HCT116 (cell line): ENCODE measurements at regions not wholly inside any gene's neighbourhood (a gene's known extent, or its start where the extent isn't known, plus 50 kb on each side); places are given as distances from the start of the nearest gene placed in this dataset.
"Not testable (repeated sequence)": the region's sequence is repeated elsewhere in the genome, so short reads cannot be mapped to it uniquely, and the experiment has no call there.

Source experiments
- CTCF ChIP-seq, 3 experiments: fragments of 200-600 bp in 1 of 3; sonication (generic) in 1 of 3; IDR thresholded peaks in 2 of 3; conservative IDR thresholded peaks in 1 of 3; 2 replicates each; pipeline ENCODE4 v1.5.1; 2012 to 2017; ENCODE audit warnings: low read depth in 2 of 3, low read length in 2 of 3, antibody characterized with exemption in 1 of 3, borderline replicate concordance in 1 of 3, control low read depth in 1 of 3, mild to moderate bottlenecking in 1 of 3, mixed read lengths in 1 of 3, mixed run types in 1 of 3, moderate library complexity in 1 of 3; ENCODE audit not compliant: insufficient read depth in 1 of 3
- EGR1 ChIP-seq: IDR thresholded peaks from 2 replicates; pipeline ENCODE4 v1.6.1; 2012; ENCODE audit warnings: low read depth
- EZH2 ChIP-seq: fragments of 200-600 bp; sonication (generic); IDR thresholded peaks from 2 replicates; pipeline ENCODE4 v1.6.1; 2017; ENCODE audit warnings: antibody characterized with exemption, mixed run types
- JUND ChIP-seq: IDR thresholded peaks from 2 replicates; pipeline ENCODE4 v1.6.1; 2012
- POLR2A ChIP-seq: IDR thresholded peaks from 2 replicates; pipeline ENCODE4 v1.7.0; 2011; ENCODE audit warnings: borderline replicate concordance; ENCODE audit not compliant: insufficient read depth, insufficient read length; ENCODE audit errors: extremely low read depth
- POLR2AphosphoS5 ChIP-seq: IDR thresholded peaks from 2 replicates; pipeline ENCODE4 v1.6.1; 2011; ENCODE audit warnings: mild to moderate bottlenecking, low read depth, low read length, moderate library complexity
- RAD21 ChIP-seq: IDR thresholded peaks from 2 replicates; pipeline ENCODE4 v1.6.1; 2012; ENCODE audit warnings: low read depth, mild to moderate bottlenecking
- SP1 ChIP-seq: IDR thresholded peaks from 2 replicates; pipeline ENCODE4 v1.6.1; 2012; ENCODE audit warnings: low read depth
- TCF7L2 ChIP-seq: IDR thresholded peaks from 2 replicates; pipeline ENCODE4 v1.7.0; 2011; ENCODE audit warnings: borderline replicate concordance, inconsistent platforms; ENCODE audit not compliant: insufficient read depth, insufficient read length; ENCODE audit errors: extremely low read depth
- YY1 ChIP-seq: IDR thresholded peaks from 2 replicates; pipeline ENCODE4 v1.6.1; 2011; ENCODE audit warnings: low read length, low read depth, moderate library complexity, mild to moderate bottlenecking; ENCODE audit not compliant: insufficient replicate concordance; ENCODE audit errors: extremely low read depth
- ZBTB33 ChIP-seq: IDR thresholded peaks from 2 replicates; pipeline ENCODE4 v1.6.1; 2011; ENCODE audit warnings: mild to moderate bottlenecking, low read length, moderate library complexity; ENCODE audit not compliant: insufficient replicate concordance; ENCODE audit errors: extremely low read depth
- TF ChIP-seq, protein P1 (sequence below): IDR thresholded peaks from 2 replicates; pipeline ENCODE4 v1.6.1; 2012; ENCODE audit warnings: low read depth

DNA sequence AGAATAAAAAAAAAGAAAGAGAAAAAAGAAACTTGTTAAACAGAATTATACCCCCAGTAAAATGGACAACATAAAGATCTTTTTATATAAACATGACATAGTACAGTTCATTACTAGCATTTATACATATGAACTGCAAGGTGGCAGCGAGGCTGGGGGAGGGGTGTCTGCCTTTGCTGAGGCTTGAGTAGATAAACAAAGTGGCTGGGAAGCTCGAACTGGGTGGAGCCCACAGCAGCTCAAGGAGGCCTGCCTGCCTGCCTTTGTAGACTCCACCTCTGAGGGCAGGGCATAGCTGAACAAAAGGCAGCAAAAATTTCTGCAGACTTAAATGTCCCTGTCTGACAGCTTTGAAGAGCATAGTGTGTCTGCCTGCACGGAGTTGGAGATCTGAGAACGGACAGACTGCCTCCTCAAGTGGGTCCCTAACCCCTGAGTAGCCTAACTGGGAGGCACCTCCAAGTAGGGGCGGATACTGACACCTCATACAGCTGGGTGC, 108.9 kb upstream of the SNX7 start:
- not testable (repeated sequence) for TF ChIP-seq ZBTB33; CTCF (IDR thresholded peaks at IDR 0.05 in 2 of 3, conservative IDR thresholded peaks at IDR 0.05 in 1 of 3; ENCODE audit: borderline replicate concordance in 1 of 3, insufficient read depth in 1 of 3, low read depth in 2 of 3, low read length in 2 of 3); POLR2AphosphoS5; YY1; JUND; RAD21; POLR2A; TCF7L2; EZH2; EGR1; SP1
- TF ChIP-seq, protein P1, sequence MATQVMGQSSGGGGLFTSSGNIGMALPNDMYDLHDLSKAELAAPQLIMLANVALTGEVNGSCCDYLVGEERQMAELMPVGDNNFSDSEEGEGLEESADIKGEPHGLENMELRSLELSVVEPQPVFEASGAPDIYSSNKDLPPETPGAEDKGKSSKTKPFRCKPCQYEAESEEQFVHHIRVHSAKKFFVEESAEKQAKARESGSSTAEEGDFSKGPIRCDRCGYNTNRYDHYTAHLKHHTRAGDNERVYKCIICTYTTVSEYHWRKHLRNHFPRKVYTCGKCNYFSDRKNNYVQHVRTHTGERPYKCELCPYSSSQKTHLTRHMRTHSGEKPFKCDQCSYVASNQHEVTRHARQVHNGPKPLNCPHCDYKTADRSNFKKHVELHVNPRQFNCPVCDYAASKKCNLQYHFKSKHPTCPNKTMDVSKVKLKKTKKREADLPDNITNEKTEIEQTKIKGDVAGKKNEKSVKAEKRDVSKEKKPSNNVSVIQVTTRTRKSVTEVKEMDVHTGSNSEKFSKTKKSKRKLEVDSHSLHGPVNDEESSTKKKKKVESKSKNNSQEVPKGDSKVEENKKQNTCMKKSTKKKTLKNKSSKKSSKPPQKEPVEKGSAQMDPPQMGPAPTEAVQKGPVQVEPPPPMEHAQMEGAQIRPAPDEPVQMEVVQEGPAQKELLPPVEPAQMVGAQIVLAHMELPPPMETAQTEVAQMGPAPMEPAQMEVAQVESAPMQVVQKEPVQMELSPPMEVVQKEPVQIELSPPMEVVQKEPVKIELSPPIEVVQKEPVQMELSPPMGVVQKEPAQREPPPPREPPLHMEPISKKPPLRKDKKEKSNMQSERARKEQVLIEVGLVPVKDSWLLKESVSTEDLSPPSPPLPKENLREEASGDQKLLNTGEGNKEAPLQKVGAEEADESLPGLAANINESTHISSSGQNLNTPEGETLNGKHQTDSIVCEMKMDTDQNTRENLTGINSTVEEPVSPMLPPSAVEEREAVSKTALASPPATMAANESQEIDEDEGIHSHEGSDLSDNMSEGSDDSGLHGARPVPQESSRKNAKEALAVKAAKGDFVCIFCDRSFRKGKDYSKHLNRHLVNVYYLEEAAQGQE: not testable (repeated sequence)
